ENCODE measurements at regions not wholly inside any gene's neighbourhood (a gene's known extent, or its start where the extent isn't known, plus 50 kb on each side); places are given as distances from the start of the nearest gene placed in this dataset.

DNA sequence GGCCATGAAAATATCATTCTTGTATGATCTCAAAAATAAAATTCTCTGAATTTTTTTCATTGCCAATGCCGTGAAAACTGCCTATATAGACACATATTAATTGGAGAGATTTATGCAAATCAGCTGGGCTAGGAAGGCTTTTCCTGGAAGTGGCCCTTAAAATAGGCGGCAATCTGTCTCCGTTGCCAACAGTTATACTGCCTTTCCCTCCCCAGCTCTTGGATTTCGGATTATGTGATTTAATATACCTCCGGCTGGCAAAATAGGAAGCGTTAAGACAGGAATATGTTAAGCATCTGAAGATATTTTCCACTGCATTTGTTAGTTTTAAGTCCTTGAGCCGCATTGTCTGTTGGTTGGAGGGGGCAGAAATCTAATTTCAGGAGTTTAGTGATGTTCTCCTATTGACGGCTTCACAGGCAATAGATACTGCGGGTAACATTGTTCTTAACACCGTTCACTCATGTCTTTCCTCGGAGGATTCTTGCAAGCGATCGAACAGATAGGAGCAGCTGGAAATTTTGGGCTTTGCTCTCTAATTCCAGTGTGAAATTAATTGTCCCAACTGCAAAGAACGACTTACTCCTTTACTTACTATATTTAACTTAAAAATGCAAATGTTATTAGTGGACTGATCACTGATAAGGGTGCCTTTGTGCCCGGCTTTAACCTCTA, 113.3 kb downstream of the LINC00237 start:
- no peak for DNase-seq

DNA sequence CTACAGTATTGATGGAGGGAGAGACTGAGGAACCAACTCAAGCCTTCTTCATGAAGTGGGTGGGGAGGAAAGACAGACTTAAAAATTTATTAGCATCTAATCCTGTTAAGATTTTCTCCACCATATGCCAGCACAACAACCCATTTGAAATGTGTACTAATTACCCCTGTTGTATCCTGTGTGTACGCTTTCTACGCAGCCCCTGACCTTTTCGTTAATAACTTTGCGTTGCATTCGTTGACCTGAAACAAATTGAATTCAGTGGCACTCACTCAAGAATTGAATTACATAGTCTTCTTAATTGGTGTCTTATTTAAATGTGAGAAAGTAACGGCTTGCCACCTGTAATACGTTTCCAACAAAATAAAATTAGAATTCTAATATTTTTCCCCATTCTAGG, 113.9 kb downstream of the LINC00237 start:
- no peak for DNase-seq

DNA sequence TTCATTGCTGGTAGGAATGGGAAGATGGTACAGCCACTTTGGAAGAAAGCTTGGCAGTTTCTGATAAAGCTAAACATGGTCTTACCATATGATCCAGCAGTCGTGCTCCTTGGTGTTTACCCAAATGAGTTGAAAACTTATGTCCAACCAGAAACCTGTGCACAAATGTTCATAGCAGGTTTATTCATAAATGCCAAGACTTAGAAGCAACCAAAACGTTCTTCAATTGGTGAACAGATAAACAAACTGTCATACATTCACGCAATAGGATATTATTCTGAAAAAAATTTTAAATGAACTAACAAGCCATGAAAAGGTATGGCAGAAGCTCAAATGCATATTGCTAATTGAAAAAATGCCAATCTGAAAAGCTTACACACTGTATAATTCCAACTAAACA, 117.1 kb downstream of the LINC00237 start:
- no peak for DNase-seq

DNA sequence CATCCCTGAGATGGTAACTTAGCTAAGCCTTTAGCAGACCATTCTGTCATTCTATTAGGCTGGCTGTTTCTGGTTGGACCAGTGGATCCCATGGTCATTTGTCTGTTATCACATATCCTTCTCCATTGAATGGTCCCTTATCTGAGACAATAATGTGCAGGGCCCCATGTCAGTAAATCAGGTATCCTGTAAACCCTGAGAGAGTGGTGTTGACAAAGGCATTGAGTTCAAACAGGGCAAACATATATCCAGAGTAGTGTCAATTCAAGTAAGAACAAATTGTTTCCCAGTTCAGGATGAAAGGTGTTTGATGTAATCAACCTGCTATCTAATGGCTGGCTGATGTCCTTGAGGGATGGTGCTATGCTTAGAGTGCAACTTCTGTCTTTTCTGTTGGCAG, 126.2 kb downstream of the LINC00237 start:
- DNase-seq: no peak

DNA sequence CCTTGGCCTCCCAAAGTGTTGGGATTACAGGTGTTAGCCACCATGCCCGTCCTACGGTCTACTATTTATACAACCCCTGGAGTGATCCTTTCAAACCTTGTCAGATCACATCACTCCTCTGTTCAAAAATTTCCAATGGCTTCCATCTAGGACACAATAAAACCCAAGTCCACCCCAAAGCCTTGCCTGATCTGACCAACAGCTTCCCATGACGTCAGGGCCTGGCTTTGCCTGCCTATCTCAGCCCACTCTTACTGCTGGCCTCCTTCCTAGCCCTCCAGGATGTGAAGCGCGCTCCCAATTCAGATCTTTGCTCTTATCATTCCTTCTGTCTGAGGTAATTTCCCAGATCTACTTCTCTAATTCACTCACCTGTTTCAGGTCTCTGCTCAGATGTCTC, 128.4 kb downstream of the LINC00237 start:
- no peak for DNase-seq

DNA sequence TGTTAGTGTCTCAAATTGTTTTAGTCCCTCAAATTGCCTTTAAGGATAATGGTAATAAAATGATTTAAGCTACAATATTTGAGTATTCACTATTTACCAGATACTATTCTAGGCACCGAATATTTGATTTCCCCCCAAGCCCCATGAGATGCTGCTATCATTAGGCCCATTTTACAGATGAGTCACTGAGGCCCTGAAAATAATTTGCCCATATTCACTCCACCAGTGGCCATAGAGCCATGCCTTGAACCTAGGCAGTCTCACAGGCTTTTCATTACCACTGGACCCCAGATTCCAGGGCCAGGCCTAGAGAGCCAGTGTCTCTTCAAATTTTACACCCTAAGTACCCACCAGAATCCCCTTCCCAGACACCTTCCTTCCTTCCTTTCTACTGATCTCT, 133.7 kb downstream of the LINC00237 start:
- no peak for DNase-seq

DNA sequence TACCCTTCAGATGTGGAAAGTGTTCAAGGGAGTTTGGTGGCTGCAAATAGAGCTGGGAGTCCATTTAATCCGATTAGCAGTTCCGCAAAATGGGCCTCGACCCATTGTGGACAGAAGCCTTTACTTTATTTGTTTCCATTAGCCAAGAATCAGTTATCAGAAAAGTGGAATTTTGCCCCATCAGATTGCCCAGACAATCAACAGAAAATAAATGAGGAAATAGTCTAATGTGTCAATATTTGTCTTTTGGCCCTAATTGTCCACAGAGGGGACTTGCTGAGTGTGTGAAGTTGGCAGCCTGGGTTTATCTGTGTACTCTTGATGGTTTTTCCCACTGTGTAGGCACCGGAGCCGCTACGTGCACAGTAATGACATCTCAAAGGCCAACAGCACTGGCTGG, 134.3 kb downstream of the LINC00237 start:
- no peak for DNase-seq

DNA sequence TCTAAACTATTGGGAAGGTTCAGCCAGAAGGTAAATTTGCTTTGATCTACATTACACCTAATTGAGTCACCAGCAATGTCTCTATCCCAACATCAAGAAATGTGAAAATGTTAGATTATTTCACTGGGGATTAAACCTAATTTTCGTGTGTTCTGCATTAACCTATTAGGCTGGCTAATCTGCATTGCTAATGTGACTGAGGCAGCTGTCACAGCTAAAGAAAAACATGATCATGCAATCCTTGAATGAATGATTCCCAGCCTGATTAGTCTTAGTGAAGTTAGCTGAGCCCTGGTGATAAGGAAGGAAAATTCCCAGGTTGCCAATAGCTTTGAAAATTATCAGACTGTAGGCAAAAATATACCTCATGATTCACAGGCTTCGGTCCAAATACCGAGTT, 135.3 kb downstream of the LINC00237 start:
- DNase-seq: no peak

DNA sequence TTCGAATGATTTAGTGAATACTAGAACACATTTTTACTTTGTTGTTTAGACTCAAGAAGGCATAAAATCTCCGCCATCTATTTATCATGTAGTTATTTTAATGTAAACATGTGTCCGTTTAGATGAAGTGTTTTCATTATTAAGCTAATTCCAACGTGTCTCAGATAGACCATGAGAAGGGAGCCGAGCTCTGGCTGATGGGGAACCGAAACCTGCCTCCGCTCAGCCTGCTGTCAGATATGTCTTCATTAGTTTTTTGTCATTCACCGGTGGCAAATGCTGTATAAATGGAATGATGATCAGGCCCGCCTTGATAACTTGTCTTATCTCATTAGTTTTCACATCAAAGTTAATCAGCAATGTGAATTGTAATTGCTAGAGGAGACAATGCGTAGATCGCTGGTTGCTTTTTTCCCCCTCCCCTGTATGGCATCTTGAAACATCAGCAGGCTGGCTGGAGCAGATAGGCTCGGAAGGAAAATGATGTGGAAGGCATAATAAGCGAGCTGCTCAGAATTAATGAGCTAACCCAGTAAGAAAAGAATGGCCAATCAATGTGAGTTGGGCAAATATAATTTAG, 136.4 kb downstream of the LINC00237 start:
- no peak for DNase-seq

DNA sequence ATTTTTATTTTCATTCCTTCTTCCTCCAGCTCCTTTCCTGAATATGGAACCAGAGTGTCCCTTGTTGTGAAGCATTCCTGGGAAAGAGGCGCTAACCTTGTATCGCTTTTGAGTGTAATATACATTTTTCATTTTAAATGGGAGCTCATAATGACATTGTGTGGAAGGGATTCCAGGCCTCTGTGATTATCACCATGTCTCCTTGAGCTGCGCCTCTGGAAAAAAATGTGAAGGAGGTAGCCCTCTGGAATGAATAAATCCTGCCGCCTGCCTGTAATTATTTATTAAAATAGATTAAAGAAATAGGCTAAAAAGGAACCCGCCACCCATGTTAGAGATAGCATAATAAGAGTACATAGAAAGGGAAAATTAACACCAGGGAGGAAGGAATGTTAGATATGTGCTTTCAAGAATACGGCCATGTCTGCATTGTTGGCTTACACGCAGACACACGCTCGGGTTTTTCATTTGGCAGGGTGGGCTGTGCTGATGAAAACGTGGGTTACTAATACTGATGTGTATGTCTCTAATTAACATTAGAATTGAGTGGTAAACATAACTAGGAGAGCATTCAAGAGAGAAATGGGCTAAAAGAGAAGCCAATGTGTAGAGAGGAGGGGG, 138.5 kb downstream of the LINC00237 start:
- DNase-seq: no peak

DNA sequence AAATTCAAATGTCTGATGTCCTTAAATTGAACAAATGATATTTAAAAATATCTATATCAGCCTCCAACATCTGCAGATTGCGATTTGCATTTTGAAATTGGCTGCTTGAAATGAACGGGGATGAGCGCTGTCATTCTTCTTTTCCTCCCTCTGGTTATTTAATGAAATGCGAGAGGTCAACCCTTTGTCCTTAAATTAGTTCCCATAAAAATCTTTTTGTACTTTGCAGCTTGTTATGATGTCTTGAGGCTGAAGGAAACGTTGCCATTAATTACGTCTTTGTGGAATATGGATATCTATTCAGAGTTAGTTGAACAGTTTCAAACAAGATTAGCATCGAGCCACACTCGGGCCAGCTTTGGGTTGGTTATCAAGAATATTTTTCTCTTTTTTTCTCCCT, 140.0 kb downstream of the LINC00237 start:
- DNase-seq: no peak

DNA sequence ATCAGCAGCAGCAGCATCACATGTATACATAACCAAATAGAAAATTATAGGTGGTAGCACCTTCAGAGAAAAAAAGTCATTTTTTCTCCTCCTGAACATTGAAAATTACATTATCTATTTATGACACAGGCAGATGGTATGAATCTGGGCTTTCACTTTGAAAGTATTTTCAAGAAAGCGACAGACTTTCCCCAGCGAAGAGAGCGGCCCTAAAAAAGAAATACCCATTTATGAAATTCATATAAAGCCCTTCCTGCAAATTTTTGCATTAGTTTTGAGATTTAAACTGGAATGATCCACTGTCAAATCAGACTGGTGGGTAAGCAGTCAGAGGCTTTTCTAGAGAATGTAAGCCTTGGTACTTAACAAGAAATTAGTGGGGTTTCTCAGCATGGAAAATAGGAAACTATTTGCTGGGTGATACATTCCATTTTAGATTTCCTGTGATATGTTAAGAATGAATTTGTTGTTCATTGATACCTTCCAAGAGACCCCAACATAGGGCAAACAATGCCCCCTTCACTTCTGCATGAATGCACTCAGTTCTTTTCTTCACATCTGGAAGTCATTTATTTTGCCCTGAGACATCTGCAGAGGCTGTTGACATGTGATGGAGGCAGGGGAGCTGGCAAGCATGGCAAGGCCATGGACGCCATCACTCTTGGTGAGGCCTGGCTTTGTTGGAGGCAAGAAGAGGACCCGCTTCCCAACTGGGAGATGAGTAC, 147.0 kb downstream of the LINC00237 start:
- no peak for DNase-seq

DNA sequence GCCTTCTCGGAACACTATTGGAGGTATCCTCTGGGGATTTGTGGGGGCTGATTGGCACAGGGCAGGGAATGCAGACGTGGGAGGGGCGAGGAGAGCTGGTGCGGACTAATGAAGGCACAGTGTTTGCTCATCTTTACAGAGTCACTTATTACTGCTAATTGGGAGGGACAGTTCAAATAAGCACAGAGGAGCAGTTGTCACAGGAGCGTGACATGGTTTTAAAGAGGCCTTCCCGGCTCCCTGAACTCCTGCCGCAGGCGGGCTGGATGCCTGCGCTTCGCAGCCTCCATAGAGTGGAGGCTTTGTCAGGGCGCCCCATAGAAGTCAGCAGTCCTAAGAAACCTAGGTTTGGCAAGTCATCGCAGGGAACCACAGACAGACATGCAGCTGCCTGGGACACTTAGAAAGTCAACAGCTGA, 149.6 kb downstream of the LINC00237 start:
- DNase-seq: peak; percentile 59

DNA sequence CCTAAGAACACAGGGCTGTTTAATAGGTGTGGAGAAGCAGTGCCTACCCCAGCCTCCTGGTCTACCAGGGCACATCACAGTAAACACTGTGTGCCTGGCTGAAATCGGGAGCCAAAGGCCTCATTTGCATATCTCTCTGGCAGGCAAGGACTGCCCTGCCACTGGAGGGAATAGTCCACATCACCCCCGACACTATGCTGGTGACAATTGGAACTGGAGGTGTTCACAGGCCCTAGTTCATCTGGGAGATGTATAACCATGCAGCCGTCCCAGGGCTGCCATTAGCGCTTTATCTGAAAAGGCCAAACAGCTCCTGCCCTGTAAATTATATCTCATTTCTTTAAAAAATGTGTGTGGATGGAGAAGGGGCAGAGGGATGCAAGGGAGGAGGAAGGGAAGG, 150.3 kb downstream of the LINC00237 start:
- DNase-seq: no peak

DNA sequence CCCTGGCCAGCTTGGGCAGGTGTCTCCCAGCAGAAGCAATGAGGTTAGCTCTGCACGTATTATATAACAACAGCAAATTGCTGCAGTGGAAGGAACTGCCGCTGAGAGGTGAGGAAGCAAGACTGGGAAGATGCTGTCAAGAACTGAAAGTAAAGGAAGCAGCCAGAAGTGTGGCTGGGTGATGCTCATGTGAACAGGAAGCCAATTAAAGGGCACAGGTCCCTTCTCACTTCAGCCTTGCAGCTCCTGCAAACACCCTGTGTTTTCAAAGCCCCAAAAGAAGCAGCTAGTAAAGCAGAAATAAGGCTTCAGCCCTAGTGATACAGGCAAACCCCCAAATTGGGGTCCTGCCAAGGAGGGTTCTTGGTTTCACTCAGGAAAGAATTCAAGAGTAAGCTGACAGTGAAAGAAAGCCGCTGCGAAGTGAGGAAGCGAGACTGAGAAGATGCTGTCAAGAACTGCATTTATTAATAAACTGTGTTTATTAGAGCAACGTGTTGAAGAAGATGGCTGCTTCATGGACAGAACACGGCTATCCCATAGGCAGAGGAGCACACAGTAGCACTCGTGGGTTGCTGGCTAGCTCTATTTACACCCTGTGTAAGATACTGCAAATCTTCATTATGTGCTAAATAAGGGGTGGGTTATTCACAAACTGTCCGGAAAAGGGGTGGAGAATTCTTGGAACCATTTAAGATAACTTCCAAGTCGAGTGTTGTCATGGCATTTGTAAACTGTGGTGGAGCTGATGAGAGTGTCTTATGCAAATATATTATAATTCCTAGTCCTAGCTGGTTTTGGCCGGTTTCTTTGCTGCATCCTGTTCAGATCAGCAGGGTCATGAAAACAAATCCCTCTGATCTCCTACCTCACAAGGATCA, 152.2 kb downstream of the LINC00237 start:
- no peak for DNase-seq

DNA sequence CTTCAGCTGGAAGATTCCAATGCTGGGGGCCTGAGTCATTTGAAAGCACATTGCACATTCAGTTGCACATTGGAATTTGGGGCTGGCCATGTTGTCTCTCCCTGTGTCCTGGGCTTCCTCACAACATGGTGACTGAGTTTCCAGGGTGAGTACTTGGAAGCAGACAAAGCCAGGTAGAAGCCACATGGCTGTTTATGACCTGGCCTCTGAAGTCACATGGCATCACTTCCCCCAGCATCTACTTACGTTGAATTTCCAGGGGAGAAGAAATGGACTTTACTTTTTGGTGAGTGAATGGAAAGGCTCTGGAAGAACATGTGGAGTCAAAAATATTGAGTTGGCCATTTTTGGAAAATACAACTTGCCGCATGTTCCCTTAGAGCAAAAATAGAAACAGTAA, 155.5 kb downstream of the LINC00237 start:
- DNase-seq: no peak

DNA sequence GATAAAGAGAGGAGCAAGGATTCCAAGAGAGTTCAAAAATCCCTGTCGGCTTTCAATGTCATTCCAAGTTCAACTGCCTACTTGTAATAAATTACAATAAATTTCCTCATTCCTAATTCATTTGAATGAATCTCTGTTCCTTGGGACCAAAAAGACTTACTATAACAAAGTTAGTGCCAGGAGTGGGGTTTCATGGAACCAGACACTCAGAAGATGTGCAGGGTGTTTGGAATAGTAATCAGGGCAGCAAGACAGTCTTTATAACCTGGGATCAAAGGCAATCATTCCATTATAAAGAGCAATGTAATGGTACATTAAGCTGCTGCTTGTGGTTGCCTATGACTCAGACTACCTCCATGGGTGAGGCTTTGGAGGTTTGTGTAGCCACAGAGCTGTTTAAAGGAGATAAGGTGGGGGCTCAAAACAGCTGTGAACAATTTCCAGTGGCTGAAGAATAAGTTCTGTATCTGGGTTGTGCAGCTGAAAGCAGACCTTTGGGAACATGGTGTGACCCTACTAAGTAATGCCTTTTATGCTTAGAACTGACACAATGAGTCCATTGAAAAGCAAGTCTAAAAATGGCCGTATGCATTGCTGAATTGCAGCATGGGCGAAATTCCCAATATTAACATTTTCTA, 159.9 kb downstream of the LINC00237 start:
- no peak for DNase-seq

DNA sequence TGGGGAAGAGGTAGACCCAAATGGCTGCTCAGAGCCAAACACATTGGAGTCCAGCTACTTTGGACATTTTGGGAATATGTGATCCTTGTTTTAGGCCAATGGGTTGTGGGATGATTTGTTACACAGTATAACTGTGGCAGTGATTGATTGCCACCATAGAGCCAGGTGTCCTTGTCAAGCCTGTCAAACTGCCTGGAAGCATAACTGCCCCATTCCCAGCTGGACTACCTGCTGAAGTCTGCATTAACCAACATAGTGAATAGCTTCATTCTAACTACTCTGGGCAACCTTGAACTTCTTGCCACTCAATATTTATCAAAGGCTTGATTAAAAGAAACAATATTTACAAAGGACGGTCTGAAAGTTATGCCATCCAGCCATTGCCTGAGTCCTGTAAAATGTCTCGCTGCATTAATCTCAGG, 164.7 kb downstream of the LINC00237 start:
- no peak for DNase-seq

DNA sequence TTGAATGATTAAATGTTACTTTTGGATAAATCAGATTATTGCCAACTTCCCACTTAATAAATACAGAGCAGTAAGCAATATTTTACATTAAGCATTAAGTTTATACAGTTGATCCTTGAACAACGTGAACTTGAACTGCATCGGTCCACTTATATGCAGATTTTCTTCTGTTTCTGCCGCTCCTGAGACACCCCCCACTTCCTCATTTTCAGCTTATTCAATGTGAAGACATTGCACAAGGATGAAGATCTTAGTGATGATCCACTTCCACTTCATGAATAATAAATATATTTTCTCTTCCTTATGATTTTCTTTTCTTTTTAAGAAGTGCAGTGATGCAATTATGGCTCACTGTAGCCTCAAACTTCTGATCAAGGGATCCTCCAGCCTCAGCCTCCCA, 167.2 kb downstream of the LINC00237 start:
- DNase-seq: no peak

DNA sequence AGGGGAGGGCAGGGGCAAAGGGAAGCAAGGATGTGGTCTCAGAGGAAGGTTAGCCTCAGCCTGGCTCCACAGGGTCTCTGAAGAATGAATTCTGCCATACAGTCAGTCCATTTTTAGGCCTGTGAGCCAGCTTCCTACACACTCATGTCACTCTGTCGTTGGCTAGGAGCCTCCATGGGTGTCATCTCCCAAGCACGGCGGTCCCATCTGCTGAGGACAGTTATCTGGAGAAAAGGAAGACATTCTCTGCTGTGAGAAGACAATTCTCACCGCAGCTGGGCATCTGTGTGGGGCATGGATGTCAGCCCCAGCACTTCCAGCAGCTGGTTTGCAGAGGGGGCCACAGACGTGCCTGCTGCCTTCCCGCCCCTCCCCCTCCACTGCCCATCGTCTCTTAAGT, 167.6 kb downstream of the LINC00237 start:
- no peak for DNase-seq

DNA sequence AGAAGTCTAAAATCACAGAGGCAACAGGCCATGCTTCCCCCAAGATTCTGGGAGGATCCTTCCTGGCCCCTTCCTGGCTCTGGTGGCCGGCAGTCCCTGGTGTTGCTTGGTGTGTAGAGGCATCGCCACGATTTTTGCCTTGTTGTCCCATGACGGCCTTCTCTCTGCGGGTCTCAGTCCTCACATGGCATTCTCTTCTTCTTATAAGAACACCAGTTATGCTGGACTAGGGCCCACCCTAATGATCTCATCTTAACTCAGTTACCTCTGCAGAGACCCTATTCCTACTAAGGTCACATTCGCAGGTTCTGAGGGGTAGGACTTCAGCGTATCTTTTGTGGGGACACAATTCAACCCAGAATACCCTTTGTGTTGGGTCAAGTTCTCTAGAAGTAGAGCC, 168.0 kb downstream of the LINC00237 start:
- no peak for DNase-seq
